GM13976 (cell line): ENCODE measurements at regions not wholly inside any gene's neighbourhood (a gene's known extent, or its start where the extent isn't known, plus 50 kb on each side); places are given as distances from the start of the nearest gene placed in this dataset.

Experiments
- DNase-seq: peaks from one replicate; pipeline ENCODE4 v3.0.0; 2012; ENCODE audit warnings: low spot score
- in situ Hi-C: fragments of 300-500 bp; cut with MboI; formaldehyde crosslinking; loops from one replicate; pipeline ENCODE4 v1.12.0; 2022; ENCODE audit warnings: low sequenced_read_pairs, mixed read lengths, inconsistent platforms; ENCODE audit not compliant: unreplicated experiment
- TF ChIP-seq, protein P1 (sequence below): IDR thresholded peaks from 2 replicates; pipeline ENCODE4 v1.5.1; 2012; ENCODE audit warnings: borderline replicate concordance, mild to moderate bottlenecking; ENCODE audit not compliant: insufficient read depth; ENCODE audit errors: extremely low read depth, missing control alignments, control extremely low read depth

DNA sequence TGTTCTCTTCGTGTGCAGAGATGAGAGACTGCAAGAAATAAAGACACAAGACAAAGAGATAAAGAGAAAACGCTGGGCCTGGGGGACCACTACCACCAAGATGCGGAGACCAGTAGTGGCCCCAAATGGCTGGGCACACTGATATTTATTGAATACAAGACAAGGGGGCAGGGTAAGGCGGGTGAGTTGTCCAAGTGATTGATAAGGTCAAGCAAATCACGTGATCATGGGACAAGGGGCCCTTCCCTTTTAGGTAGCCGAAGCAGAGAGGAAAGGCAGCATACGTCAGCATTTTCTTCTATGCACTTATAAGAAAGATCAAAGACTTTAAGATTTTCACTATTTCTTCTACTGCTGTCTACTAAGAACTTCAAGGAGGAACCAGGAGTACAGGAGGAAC, 762.1 kb downstream of the TNS3 start:
- in situ Hi-C loops: no loop called here
- no peak for DNase-seq
- TF ChIP-seq, protein P1, sequence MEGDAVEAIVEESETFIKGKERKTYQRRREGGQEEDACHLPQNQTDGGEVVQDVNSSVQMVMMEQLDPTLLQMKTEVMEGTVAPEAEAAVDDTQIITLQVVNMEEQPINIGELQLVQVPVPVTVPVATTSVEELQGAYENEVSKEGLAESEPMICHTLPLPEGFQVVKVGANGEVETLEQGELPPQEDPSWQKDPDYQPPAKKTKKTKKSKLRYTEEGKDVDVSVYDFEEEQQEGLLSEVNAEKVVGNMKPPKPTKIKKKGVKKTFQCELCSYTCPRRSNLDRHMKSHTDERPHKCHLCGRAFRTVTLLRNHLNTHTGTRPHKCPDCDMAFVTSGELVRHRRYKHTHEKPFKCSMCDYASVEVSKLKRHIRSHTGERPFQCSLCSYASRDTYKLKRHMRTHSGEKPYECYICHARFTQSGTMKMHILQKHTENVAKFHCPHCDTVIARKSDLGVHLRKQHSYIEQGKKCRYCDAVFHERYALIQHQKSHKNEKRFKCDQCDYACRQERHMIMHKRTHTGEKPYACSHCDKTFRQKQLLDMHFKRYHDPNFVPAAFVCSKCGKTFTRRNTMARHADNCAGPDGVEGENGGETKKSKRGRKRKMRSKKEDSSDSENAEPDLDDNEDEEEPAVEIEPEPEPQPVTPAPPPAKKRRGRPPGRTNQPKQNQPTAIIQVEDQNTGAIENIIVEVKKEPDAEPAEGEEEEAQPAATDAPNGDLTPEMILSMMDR: no peak

DNA sequence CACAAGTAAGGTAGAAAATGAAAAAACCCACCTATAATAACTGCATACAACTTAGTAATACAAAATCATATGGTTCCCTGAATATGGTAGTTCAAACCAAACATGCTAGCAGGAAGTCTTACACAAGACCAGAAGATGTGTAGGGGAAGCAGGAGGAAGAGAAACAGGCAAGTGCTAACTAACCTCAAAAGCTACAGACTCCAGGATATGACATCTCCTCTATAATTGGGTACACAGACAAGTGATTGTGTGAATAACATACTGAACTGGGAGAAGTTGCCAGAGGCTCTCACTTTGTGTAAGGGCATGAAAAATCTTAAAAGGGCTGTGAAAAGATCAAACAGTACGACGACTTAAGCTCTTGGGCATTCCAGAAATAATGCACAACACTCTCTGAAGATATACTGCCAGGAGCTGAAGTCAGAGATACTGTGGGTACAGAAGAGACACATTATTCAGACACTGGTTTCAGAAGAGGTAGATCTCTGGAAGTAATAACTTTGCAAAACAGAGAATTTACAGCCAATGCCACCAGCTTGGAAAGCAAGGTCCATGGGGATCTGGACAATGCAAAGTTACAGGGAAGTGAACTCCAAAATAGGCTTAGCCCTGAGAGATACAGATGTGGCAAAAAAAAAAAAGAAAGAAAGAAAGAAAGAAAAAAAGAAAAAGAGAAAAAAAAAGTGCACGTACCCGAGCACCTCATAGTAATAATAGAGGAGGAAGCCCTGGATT, 767.2 kb downstream of the TNS3 start:
- no peak for DNase-seq
- in situ Hi-C loops: no loop called here
- TF ChIP-seq, protein P1: no peak

DNA sequence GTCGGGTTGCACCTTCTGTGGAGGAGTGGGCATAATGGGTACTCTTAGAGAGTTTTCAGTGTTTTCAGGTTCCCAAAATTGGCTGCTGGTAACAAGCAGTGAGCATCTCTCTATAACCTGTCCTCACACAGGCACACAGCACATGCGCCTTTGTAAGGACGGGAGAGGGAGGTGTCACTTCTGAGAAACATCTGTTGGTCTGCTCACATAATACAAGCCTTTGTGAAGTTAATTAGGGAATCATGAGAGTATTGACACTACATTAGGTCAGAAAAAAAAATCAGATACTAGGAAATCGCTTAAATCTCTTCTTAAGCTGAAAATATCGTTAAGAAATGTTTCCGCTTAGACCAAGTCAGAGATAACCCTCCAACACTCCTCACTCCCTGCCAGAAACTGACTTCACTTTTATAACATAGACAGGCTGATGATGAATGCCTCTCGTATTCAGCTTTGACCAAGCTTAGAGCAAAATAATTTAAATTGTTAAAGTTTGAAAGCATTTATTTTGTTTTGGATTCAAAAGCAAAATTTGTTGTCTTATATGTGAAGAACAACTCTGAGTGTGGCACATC, 769.7 kb downstream of the TNS3 start:
- no peak for DNase-seq
- in situ Hi-C loops: no loop called here
- TF ChIP-seq, protein P1: no peak

DNA sequence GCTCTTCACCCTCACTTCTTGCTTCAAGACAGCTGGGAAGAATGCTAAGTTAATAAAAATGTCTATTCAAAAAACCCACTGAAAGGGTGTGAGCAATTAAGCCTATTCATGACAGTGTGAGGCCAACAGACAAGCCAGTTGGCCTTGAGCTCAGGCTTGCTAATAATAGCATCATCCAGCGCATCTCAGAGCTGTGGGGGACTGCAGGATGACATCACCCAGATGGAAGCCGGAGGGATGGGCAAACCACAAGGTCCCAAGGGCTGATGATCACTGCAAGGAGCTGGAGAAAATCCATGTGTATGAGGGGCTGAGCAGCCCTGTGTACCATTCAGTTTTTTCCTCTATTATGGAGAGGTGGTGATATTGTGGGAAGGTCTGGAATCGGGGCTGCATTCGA, 770.4 kb downstream of the TNS3 start:
- TF ChIP-seq, protein P1: no peak
- DNase-seq: no peak
- in situ Hi-C loops: no loop called here

DNA sequence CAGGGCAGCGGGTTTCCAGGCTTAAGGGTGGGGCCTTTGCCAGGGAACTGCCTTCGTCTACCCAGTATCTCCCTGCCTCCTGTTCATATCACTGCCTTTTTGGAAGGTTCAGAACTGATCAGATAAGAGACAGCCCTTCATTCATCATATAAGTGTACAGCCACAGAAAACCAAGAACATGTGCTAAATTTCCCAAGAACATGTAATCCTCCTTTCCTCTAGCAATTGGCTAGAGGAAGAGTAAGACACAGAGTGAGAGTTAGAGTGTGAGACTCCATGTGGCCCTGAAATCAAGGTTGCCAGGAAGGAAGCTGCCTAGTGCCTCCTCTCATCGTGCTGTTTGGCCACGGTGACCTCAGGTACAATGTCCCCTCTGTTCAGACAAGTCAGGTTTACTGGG, 770.9 kb downstream of the TNS3 start:
- in situ Hi-C loops: no loop called here
- no peak for DNase-seq
- TF ChIP-seq, protein P1: no peak

DNA sequence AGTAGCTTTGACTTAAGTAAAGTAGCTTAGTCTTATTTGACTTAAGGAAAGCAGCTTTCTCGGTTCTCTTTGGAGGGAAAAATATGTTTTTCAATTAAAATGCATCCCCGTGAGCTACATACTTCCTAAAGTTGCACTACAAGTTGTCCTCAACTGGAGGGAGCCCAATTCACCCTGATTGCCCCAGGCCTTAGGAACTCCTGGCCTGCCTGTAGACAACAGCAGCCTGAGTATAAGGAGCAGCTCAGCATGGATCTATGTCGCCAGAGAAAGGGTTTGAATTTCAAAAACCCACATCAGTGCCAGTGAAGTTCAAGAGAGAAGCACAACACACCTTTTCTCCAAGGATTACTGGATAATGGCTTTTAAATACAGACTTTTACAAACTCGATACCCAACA, 772.0 kb downstream of the TNS3 start:
- in situ Hi-C loops: no loop called here
- TF ChIP-seq, protein P1: no peak
- no peak for DNase-seq
